ENCODE measurements at regions not wholly inside any gene's neighbourhood (a gene's known extent, or its start where the extent isn't known, plus 50 kb on each side); places are given as distances from the start of the nearest gene placed in this dataset.

GRCh38 chr1:55348356-55348755 is 133.2 kb upstream of the USP24 start:
- TF ChIP-seq EP300 (IDR thresholded peaks at IDR 0.05) (no peak), NPAS2 (CRISPR knock-in tag; IDR thresholded peaks at IDR 0.05; ENCODE audit: borderline replicate concordance) (no peak), POLR2A (IDR thresholded peaks at IDR 0.05; ENCODE audit: low read length) (no peak), JUN (IDR thresholded peaks at IDR 0.05) (no peak), CTCF (IDR thresholded peaks at IDR 0.05) (no peak), REST (IDR thresholded peaks at IDR 0.05) (no peak), BCL3 (IDR thresholded peaks at IDR 0.05) (no peak)
